Endothelial cell of umbilical vein (primary cell): ENCODE measurements at regions not wholly inside any gene's neighbourhood (a gene's known extent, or its start where the extent isn't known, plus 50 kb on each side); places are given as distances from the start of the nearest gene placed in this dataset.

Experiments used
- FOS ChIP-seq: IDR thresholded peaks from 2 replicates; pipeline ENCODE4 v1.6.1; 2011; ENCODE audit warnings: mild to moderate bottlenecking, low read length, moderate library complexity, borderline replicate concordance; ENCODE audit not compliant: insufficient read depth
- POLR2A ChIP-seq: IDR thresholded peaks from 2 replicates; pipeline ENCODE4 v1.6.1; 2012; ENCODE audit warnings: low read depth, mild to moderate bottlenecking, control low read depth, low read length
- TF ChIP-seq, protein P1 (sequence below), 2 donors: IDR thresholded peaks; 1 replicate in 1 of 2; 2 replicates in 1 of 2; pipeline ENCODE4 v1.5.1; 2011; ENCODE audit warnings: low read length in 2 of 2, mild to moderate bottlenecking in 2 of 2, moderate library complexity in 2 of 2, control low read depth in 1 of 2, inconsistent platforms in 1 of 2, low read depth in 1 of 2; ENCODE audit not compliant: insufficient read depth in 1 of 2; ENCODE audit errors: extremely low read depth in 1 of 2

DNA sequence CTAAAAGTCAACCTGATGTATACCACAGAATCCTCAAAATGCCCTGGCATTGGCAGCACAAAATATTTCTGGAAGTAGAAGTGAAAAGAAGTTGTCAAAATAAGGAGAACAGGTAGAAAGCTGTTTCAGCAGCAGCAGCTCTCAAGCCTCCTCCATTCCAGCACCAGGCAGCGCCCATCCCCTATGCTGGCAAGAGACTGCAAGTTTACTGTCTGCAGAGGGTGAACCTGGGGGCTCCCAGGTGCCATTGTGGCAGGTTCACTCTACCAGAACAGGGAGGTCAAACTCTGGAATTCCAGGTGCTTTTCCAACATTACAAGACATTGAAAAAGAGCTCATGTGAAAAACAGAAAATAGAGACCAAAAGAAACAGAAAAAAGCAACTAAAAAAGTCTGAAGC lies 128.8 kb upstream of the CTTNBP2NL start:
- TF ChIP-seq, protein P1, sequence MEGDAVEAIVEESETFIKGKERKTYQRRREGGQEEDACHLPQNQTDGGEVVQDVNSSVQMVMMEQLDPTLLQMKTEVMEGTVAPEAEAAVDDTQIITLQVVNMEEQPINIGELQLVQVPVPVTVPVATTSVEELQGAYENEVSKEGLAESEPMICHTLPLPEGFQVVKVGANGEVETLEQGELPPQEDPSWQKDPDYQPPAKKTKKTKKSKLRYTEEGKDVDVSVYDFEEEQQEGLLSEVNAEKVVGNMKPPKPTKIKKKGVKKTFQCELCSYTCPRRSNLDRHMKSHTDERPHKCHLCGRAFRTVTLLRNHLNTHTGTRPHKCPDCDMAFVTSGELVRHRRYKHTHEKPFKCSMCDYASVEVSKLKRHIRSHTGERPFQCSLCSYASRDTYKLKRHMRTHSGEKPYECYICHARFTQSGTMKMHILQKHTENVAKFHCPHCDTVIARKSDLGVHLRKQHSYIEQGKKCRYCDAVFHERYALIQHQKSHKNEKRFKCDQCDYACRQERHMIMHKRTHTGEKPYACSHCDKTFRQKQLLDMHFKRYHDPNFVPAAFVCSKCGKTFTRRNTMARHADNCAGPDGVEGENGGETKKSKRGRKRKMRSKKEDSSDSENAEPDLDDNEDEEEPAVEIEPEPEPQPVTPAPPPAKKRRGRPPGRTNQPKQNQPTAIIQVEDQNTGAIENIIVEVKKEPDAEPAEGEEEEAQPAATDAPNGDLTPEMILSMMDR (IDR thresholded peaks at IDR 0.05; ENCODE audit: extremely low read depth in 1 of 2, insufficient read depth in 1 of 2, low read depth in 1 of 2, low read length in 2 of 2) = no peak
- TF ChIP-seq FOS = no peak
- TF ChIP-seq POLR2A = no peak
